Thyroid gland (tissue), 4 donors: ENCODE measurements at regions not wholly inside any gene's neighbourhood (a gene's known extent, or its start where the extent isn't known, plus 50 kb on each side); places are given as distances from the start of the nearest gene placed in this dataset.

ENCODE experiments used
- DNase-seq, 2 donors: peaks; one replicate each; pipeline ENCODE4 v3.0.0-alpha.2; 2019
- H3K27ac ChIP-seq, 3 donors: fragments of 200-600 bp; sonication (generic); 1 replicate in 2 of 3; 2 replicates in 1 of 3; pipeline ENCODE4 v1.5.1; 2016 to 2019; ENCODE audit warnings: mild to moderate bottlenecking in 1 of 3, moderate library complexity in 1 of 3
- H3K27me3 ChIP-seq: fragments of 200-600 bp; sonication (generic); one replicate; pipeline ENCODE4 v1.5.1; 2019
- H3K36me3 ChIP-seq, 2 donors: fragments of 200-600 bp; sonication (generic); one replicate each; pipeline ENCODE4 v1.5.1; 2016 to 2019
- H3K4me1 ChIP-seq, 2 donors: fragments of 200-600 bp; sonication (generic); one replicate each; pipeline ENCODE4 v1.5.1; 2017 to 2019
- H3K4me3 ChIP-seq, 3 donors: fragments of 200-600 bp; sonication (generic); replicated peaks in 1 of 3; 1 replicate in 2 of 3; 2 replicates in 1 of 3; pipeline ENCODE4 v1.5.1; 2016; ENCODE audit warnings: mild to moderate bottlenecking in 1 of 3
- H3K9me3 ChIP-seq: fragments of 200-600 bp; sonication (generic); one replicate; pipeline ENCODE4 v1.5.1; 2017
- POLR2A ChIP-seq, 2 donors: fragments of 450-650 bp; IDR thresholded peaks; one replicate each; pipeline ENCODE4 v1.6.1; 2017; ENCODE audit warnings: antibody characterized with exemption in 2 of 2, mild to moderate bottlenecking in 2 of 2, moderate library complexity in 1 of 2
- WGBS, 2 donors: methylation state at CpG; one replicate each; pipeline ENCODE4 v1.1.5; 2017; 5-methylcytosine and 5-hydroxymethylcytosine counted together
- intact Hi-C: fragments of 100-400 bp; cut with DNase I; formaldehyde crosslinking; loops from one replicate; pipeline ENCODE4 v1.15.1; 2023
- TF ChIP-seq, protein P1 (sequence below), 6 experiments: fragments of 200-600 bp in 3 of 6; fragments of 450-650 bp in 3 of 6; sonication (generic) in 3 of 6; IDR thresholded peaks; one replicate each; pipeline ENCODE4 v1.5.1; 2016 to 2019; ENCODE audit warnings: antibody characterized with exemption in 6 of 6, mild to moderate bottlenecking in 2 of 6, inconsistent platforms in 1 of 6, moderate library complexity in 1 of 6

DNA sequence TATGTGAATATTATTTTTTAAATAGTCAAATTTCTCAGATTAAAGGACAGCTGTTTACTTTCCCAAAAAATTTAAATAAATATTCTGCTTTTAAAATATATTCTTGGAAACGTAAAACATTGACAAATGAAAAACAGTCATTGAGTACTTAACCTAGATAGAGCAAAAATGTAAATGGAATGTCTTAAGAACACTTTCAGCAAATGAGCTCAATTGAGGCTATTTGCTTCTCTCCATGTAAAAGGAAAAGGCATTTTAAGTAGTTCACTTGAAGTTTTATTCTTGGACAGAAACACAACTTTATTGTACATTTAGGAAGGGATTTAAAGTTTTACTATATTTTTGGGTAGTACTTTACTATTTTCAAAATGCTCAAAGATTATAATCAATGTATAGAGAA is 983.6 kb upstream of the TYRP1 start:
- Histone ChIP-seq H3K27me3 (no peaks in the 10 kb centered on the region), H3K36me3 (no peaks in the 10 kb centered on the region), H3K27ac (no peak overlapping the region), H3K4me1 (no peaks in the 10 kb centered on the region), H3K4me3 (no peak overlapping the region), H3K9me3 (no peaks in the 10 kb centered on the region)
- 13 to 28% methylated on average over 1 of the region's 1 CpG for WGBS, 2 donors
- intact Hi-C loops = no loop called here
- DNase-seq = no peak
- TF ChIP-seq, protein P1, sequence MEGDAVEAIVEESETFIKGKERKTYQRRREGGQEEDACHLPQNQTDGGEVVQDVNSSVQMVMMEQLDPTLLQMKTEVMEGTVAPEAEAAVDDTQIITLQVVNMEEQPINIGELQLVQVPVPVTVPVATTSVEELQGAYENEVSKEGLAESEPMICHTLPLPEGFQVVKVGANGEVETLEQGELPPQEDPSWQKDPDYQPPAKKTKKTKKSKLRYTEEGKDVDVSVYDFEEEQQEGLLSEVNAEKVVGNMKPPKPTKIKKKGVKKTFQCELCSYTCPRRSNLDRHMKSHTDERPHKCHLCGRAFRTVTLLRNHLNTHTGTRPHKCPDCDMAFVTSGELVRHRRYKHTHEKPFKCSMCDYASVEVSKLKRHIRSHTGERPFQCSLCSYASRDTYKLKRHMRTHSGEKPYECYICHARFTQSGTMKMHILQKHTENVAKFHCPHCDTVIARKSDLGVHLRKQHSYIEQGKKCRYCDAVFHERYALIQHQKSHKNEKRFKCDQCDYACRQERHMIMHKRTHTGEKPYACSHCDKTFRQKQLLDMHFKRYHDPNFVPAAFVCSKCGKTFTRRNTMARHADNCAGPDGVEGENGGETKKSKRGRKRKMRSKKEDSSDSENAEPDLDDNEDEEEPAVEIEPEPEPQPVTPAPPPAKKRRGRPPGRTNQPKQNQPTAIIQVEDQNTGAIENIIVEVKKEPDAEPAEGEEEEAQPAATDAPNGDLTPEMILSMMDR (IDR thresholded peaks at IDR 0.05) = no peak
- TF ChIP-seq POLR2A (IDR thresholded peaks at IDR 0.05) = no peak

DNA sequence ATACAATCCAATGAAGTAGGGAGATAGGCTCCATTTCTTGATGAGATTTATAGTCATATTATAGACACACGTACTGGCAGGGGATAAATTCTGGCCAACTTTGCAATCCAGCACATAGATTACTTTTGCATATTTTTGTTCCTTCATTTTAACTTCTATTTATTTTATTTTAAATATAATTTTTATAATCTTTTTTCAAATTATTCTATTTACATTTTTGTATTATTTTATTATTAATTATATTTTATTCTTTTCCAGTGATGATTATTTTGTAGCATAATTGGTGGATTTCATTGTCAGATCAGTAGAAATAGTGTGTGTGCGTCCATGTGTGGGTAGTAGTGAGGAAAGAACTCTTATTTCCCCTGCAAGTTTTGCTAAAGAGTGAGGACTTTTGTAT is 980.1 kb upstream of the TYRP1 start:
- TF ChIP-seq, protein P1 (IDR thresholded peaks at IDR 0.05) = no peak
- no peak for TF ChIP-seq POLR2A (IDR thresholded peaks at IDR 0.05)
- Histone ChIP-seq H3K9me3 (no peaks in the 10 kb centered on the region), H3K4me1 (no peaks in the 10 kb centered on the region), H3K4me3 (no peak overlapping the region), H3K27me3 (no peaks in the 10 kb centered on the region), H3K36me3 (no peaks in the 10 kb centered on the region), H3K27ac (no peak overlapping the region)
- intact Hi-C loops = no loop called here
- WGBS, 2 donors = 89 to 91% methylated on average over 2 of the region's 2 CpGs
- DNase-seq = no peak

DNA sequence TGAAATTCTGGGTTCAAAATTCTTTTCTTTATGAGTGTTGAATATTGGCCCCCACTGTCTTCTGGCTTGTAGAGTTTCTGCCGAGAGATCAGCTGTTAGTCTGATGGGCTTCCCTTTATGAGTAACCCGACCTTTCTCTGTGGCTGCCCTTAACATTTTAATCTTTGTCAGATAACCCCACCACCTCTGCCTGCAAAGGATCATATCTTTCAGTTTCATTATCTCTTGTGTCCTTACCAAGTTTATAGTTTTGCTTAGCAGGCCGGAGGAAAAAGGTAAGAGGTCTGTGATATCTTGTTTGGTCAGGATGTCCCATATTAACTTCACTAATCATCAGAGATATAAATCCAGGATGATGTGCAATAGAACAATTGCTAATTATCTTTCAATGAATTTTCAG is 970.2 kb upstream of the TYRP1 start:
- H3K27me3 ChIP-seq = no peaks in the 10 kb centered on the region
- TF ChIP-seq POLR2A (IDR thresholded peaks at IDR 0.05) = no peak
- TF ChIP-seq, protein P1 (IDR thresholded peaks at IDR 0.05) = no peak
- intact Hi-C loops = no loop called here
- H3K36me3 ChIP-seq = no peaks in the 10 kb centered on the region
- no peak for DNase-seq
- no peaks in the 10 kb centered on the region for H3K4me1 ChIP-seq
- 74 to 82% methylated on average over 3 of the region's 3 CpGs for WGBS, 2 donors
- no peaks in the 10 kb centered on the region for H3K9me3 ChIP-seq
- H3K4me3 ChIP-seq = no peak overlapping the region
- no peak overlapping the region for H3K27ac ChIP-seq

DNA sequence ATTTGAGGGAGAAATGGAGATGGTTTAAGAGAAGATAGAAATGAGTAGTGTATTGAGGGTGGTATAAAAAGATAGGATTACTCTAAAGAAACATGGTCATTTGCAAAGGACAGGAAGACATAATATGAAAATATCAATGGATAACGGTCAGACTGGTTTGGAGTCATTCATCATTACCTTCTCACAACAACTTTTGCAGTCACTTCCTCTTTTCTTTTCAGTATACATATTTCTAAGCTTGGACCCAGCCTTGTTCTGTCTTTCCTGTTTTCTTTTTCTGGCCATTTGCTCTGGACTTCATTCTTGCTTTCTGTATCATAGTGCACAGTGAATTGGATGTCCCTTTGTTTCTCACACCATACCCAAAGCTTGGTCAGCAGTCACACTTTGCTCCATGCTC is 966.5 kb upstream of the TYRP1 start:
- WGBS, 2 donors = 69 to 78% methylated on average over 1 of the region's 1 CpG
- Histone ChIP-seq H3K27ac (no peak overlapping the region), H3K27me3 (no peaks in the 10 kb centered on the region), H3K36me3 (no peaks in the 10 kb centered on the region), H3K4me1 (no peaks in the 10 kb centered on the region), H3K4me3 (no peak overlapping the region), H3K9me3 (no peaks in the 10 kb centered on the region)
- TF ChIP-seq, protein P1 (IDR thresholded peaks at IDR 0.05) = no peak
- TF ChIP-seq POLR2A (IDR thresholded peaks at IDR 0.05) = no peak
- intact Hi-C loops = no loop called here
- no peak for DNase-seq

DNA sequence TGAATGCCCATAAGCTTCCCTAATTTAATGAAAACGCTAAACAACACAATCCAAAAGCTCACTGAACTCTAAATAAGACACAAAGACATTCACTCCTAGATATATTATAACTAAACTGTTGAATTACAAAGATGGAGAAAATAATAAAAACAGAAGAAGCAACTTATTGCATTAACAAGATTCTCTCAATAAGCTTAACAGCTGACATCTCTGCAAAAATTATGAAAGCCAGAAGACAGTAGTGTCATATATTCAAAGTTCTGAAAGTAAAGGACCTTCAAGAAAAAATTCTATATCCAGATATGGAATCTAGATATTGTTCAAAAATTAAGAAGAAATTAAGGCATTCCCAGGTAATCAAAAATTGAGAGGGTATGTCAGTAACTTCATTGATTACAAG is 957.8 kb upstream of the TYRP1 start:
- intact Hi-C loops = no loop called here
- no peaks in the 10 kb centered on the region for H3K9me3 ChIP-seq
- DNase-seq = no peak
- TF ChIP-seq, protein P1 (IDR thresholded peaks at IDR 0.05) = no peak
- TF ChIP-seq POLR2A (IDR thresholded peaks at IDR 0.05) = no peak
- 79 to 83% methylated on average over 1 of the region's 1 CpG for WGBS, 2 donors
- no peaks in the 10 kb centered on the region for H3K27me3 ChIP-seq
- no peaks in the 10 kb centered on the region for H3K4me1 ChIP-seq
- H3K4me3 ChIP-seq = no peak overlapping the region
- H3K36me3 ChIP-seq = no peaks in the 10 kb centered on the region
- no peak overlapping the region for H3K27ac ChIP-seq
